ENCODE measurements at regions not wholly inside any gene's neighbourhood (a gene's known extent, or its start where the extent isn't known, plus 50 kb on each side); places are given as distances from the start of the nearest gene placed in this dataset.

GRCh38 chr12:127362121-127362520, 904.8 kb upstream of the TMEM132C start:
- TF ChIP-seq, protein P1, sequence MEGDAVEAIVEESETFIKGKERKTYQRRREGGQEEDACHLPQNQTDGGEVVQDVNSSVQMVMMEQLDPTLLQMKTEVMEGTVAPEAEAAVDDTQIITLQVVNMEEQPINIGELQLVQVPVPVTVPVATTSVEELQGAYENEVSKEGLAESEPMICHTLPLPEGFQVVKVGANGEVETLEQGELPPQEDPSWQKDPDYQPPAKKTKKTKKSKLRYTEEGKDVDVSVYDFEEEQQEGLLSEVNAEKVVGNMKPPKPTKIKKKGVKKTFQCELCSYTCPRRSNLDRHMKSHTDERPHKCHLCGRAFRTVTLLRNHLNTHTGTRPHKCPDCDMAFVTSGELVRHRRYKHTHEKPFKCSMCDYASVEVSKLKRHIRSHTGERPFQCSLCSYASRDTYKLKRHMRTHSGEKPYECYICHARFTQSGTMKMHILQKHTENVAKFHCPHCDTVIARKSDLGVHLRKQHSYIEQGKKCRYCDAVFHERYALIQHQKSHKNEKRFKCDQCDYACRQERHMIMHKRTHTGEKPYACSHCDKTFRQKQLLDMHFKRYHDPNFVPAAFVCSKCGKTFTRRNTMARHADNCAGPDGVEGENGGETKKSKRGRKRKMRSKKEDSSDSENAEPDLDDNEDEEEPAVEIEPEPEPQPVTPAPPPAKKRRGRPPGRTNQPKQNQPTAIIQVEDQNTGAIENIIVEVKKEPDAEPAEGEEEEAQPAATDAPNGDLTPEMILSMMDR (IDR thresholded peaks at IDR 0.05; ENCODE audit: low read depth, low read length) = no peak
- TF ChIP-seq POLR2A (IDR thresholded peaks at IDR 0.05; ENCODE audit: extremely low read depth, insufficient read length) = no peak
